Progenitor cell of endocrine pancreas (in vitro differentiated cells): ENCODE measurements at regions not wholly inside any gene's neighbourhood (a gene's known extent, or its start where the extent isn't known, plus 50 kb on each side); places are given as distances from the start of the nearest gene placed in this dataset.

Experiments used
- DNase-seq: peaks from one replicate; pipeline ENCODE4 v3.0.0; 2021; ENCODE audit warnings: low spot score; ENCODE audit not compliant: unreplicated experiment
- H3K27ac Mint-ChIP-seq: 2 replicates; pipeline ENCODE4 v1.8.0; 2021; ENCODE audit warnings: mild to moderate bottlenecking, moderate library complexity, mixed read lengths
- H3K27me3 Mint-ChIP-seq: 2 replicates; pipeline ENCODE4 v1.8.0; 2021; ENCODE audit warnings: mixed read lengths
- H3K36me3 Mint-ChIP-seq: 2 replicates; pipeline ENCODE4 v1.8.0; 2022; ENCODE audit warnings: mixed read lengths; ENCODE audit not compliant: insufficient read depth
- H3K4me1 Mint-ChIP-seq: 2 replicates; pipeline ENCODE4 v1.8.0; 2021; ENCODE audit warnings: low read depth, mixed read lengths
- H3K4me3 Mint-ChIP-seq: 2 replicates; pipeline ENCODE4 v1.8.0; 2021; ENCODE audit warnings: low read depth, mild to moderate bottlenecking, moderate library complexity, mixed read lengths
- H3K9me3 Mint-ChIP-seq: 2 replicates; pipeline ENCODE4 v1.8.0; 2021; ENCODE audit warnings: low read depth, mixed read lengths
- TF ChIP-seq, protein P1 (sequence below): fragments of 200-600 bp; sonication (generic); IDR thresholded peaks from one replicate; pipeline ENCODE4 v1.5.0; 2021; ENCODE audit warnings: antibody characterized with exemption, mild to moderate bottlenecking; ENCODE audit not compliant: unreplicated experiment

DNA sequence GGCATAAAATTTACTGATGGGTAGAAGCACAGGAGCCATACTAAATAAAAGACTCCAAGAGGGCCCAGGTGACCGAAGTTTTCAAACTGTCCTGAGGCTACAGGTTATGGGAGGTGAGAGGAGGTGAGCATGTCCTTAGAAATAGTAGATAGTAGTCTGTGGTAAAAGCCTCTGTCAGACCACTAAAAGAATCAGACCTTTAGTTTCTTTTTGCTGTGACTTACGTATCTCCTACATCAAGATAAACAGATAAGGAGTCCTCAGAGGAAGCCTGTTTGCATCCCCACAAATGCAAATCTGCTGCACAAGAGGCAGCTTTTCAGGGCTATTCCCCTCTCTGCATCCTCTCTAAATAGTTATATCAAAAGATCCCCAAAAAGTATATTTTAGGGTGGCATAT, 711.6 kb upstream of the SLITRK6 start:
- Mint-ChIP-seq H3K36me3 (no peaks in the 10 kb centered on the region), H3K4me1 (no peaks in the 10 kb centered on the region), H3K27ac (no peak overlapping the region), H3K27me3 (no peaks in the 10 kb centered on the region), H3K9me3 (no peaks in the 10 kb centered on the region), H3K4me3 (no peak overlapping the region)
- DNase-seq = no peak
- TF ChIP-seq, protein P1, sequence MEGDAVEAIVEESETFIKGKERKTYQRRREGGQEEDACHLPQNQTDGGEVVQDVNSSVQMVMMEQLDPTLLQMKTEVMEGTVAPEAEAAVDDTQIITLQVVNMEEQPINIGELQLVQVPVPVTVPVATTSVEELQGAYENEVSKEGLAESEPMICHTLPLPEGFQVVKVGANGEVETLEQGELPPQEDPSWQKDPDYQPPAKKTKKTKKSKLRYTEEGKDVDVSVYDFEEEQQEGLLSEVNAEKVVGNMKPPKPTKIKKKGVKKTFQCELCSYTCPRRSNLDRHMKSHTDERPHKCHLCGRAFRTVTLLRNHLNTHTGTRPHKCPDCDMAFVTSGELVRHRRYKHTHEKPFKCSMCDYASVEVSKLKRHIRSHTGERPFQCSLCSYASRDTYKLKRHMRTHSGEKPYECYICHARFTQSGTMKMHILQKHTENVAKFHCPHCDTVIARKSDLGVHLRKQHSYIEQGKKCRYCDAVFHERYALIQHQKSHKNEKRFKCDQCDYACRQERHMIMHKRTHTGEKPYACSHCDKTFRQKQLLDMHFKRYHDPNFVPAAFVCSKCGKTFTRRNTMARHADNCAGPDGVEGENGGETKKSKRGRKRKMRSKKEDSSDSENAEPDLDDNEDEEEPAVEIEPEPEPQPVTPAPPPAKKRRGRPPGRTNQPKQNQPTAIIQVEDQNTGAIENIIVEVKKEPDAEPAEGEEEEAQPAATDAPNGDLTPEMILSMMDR = no peak

DNA sequence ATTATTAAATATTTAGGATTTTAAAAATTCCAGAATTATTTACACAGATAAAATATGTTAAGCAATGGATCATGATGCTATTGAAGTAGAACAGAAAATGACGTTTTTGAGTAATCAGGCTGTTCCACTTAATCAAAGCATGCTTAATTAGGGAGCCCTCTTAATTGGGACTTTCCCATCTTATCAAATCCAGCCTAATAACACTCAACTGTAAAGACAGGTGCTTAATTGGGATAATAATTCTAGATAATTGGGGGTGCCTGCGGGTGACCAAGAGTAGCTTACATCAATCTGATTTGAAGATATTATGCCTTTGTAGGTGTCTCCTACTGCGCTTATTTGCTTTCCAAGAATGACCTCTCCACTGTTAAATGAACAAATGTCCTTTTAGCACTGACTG, 742.2 kb upstream of the SLITRK6 start:
- H3K4me1 Mint-ChIP-seq = no peaks in the 10 kb centered on the region
- no peaks in the 10 kb centered on the region for H3K27me3 Mint-ChIP-seq
- DNase-seq = no peak
- no peaks in the 10 kb centered on the region for H3K9me3 Mint-ChIP-seq
- H3K27ac Mint-ChIP-seq = no peak overlapping the region
- TF ChIP-seq, protein P1 = no peak
- no peaks in the 10 kb centered on the region for H3K36me3 Mint-ChIP-seq
- no peak overlapping the region for H3K4me3 Mint-ChIP-seq

DNA sequence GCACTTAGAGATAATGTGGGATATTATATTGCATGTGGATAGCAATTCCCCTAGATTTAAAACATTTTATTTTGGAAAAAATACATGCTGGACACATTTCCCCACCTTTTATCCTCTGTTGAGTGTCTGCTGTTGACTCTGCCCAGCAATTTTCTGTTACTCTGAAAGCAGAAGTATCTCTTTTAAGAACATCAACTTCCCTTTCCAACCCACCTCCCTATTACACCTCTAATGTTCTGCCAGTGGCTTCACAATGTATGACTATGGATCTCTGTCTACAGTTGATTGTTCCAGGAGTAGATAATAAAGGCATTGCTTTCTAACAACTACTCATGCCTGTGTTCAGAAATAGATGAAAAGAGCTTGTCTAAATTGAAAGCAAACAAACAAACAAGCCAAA, 754.8 kb upstream of the SLITRK6 start:
- Mint-ChIP-seq H3K27me3 (no peaks in the 10 kb centered on the region), H3K36me3 (no peaks in the 10 kb centered on the region), H3K4me1 (no peaks in the 10 kb centered on the region), H3K27ac (no peak overlapping the region), H3K9me3 (peaks cover 2% of the 10 kb centered on the region), H3K4me3 (no peak overlapping the region)
- no peak for DNase-seq
- TF ChIP-seq, protein P1 = no peak

DNA sequence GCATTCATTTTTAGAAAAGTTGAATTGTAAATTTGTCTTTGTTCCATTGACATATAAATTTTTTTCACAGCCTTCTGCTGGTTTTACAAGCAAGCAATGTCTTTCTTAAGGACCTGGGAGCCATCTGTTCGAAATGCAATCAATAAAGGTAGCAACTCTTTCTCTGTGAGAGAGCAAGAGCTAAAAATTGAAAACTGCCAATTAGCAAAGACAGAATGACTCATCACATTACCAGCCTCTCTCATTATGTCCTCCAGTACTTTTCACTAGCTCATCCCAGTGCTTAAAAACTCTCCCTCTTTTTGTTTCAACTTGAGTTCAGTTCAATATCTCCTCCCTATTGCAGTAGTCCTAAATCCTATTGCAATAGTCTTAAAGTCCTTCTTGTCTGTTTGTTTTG, 760.7 kb upstream of the SLITRK6 start:
- H3K27me3 Mint-ChIP-seq = no peaks in the 10 kb centered on the region
- H3K4me1 Mint-ChIP-seq = no peaks in the 10 kb centered on the region
- no peak overlapping the region for H3K27ac Mint-ChIP-seq
- H3K36me3 Mint-ChIP-seq = no peaks in the 10 kb centered on the region
- TF ChIP-seq, protein P1 = no peak
- no peak overlapping the region for H3K4me3 Mint-ChIP-seq
- no peaks in the 10 kb centered on the region for H3K9me3 Mint-ChIP-seq
- DNase-seq = no peak

DNA sequence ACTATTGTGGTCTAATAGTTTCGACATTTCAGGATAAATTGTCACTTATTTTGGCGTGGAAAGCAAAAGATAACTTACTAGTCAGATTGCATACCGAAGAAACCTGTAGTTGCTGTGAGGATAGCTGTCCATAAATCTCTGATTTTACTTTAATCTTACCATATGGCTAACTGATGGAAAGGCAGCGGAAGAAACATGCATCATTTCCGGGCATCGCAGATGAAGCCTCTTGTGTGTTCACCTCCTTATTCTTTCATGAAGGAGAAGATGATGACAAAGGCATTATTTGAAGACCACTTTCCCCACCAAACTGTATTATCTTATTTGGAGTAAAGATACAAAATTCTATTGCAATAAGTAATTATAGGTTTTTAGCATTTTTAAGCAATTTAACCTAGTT, 763.6 kb upstream of the SLITRK6 start:
- Mint-ChIP-seq H3K27ac (no peak overlapping the region), H3K4me3 (no peak overlapping the region), H3K4me1 (no peaks in the 10 kb centered on the region), H3K9me3 (no peaks in the 10 kb centered on the region), H3K27me3 (no peaks in the 10 kb centered on the region), H3K36me3 (no peaks in the 10 kb centered on the region)
- TF ChIP-seq, protein P1 = no peak
- no peak for DNase-seq
